Muscle of back (tissue), 3 donors: ENCODE measurements at regions not wholly inside any gene's neighbourhood (a gene's known extent, or its start where the extent isn't known, plus 50 kb on each side); places are given as distances from the start of the nearest gene placed in this dataset.
"Not testable (repeated sequence)": the region's sequence is repeated elsewhere in the genome, so short reads cannot be mapped to it uniquely, and the experiment has no call there.

ENCODE experiments used
- DNase-seq, 3 donors: peaks; one replicate each; pipeline versions ENCODE4 v3.0.0 to v3.0.0-alpha.2; 2013

- no peak for DNase-seq
Observed at GRCh38 chr1:194919146-194919545, 1689.1 kb downstream of the KCNT2 start.

- DNase-seq: no peak
Observed at GRCh38 chr1:194917769-194918168, 1690.5 kb downstream of the KCNT2 start.

GRCh38 chr1:194908643-194909042, 1699.6 kb downstream of the KCNT2 start:
- no peak for DNase-seq

GRCh38 chr1:194903524-194903923, 1704.7 kb downstream of the KCNT2 start:
- no peak for DNase-seq

GRCh38 chr1:194889310-194889709, 1702.9 kb upstream of the B3GALT2 start:
- no peak for DNase-seq

GRCh38 chr1:194870860-194871259, 1684.4 kb upstream of the B3GALT2 start:
- no peak for DNase-seq

- no peak for DNase-seq
Observed at GRCh38 chr1:194866153-194866552, 1679.7 kb upstream of the B3GALT2 start.

GRCh38 chr1:194865383-194865782, 1679.0 kb upstream of the B3GALT2 start:
- DNase-seq: no peak

GRCh38 chr1:194862129-194862528, 1675.7 kb upstream of the B3GALT2 start:
- DNase-seq: no peak

- DNase-seq: no peak
Observed at GRCh38 chr1:194860248-194861201, 1674.1 kb upstream of the B3GALT2 start.

- not testable (repeated sequence) for DNase-seq
Observed at GRCh38 chr1:194859481-194860154, 1673.2 kb upstream of the B3GALT2 start.

- DNase-seq: not testable (repeated sequence)
Observed at GRCh38 chr1:194858811-194859480, 1672.5 kb upstream of the B3GALT2 start.

GRCh38 chr1:194857413-194857812, 1671.0 kb upstream of the B3GALT2 start:
- no peak for DNase-seq

- DNase-seq: no peak
Observed at GRCh38 chr1:194848846-194849245, 1662.4 kb upstream of the B3GALT2 start.

GRCh38 chr1:194846488-194846887, 1660.1 kb upstream of the B3GALT2 start:
- no peak for DNase-seq

- no peak for DNase-seq
Observed at GRCh38 chr1:194843077-194843476, 1656.7 kb upstream of the B3GALT2 start.

GRCh38 chr1:194833111-194833510, 1646.7 kb upstream of the B3GALT2 start:
- DNase-seq: no peak

GRCh38 chr1:194831595-194831994, 1645.2 kb upstream of the B3GALT2 start:
- not testable (repeated sequence) for DNase-seq

- DNase-seq: no peak
Observed at GRCh38 chr1:194830387-194830786, 1644.0 kb upstream of the B3GALT2 start.

- DNase-seq: peak in 1 of 3 donors; percentile 4
Observed at GRCh38 chr1:194829492-194829891, 1643.1 kb upstream of the B3GALT2 start.

- no peak for DNase-seq
Observed at GRCh38 chr1:194825382-194825781, 1639.0 kb upstream of the B3GALT2 start.

- no peak for DNase-seq
Observed at GRCh38 chr1:194821091-194821490, 1634.7 kb upstream of the B3GALT2 start.
